HG02885 (cell line): ENCODE measurements at regions not wholly inside any gene's neighbourhood (a gene's known extent, or its start where the extent isn't known, plus 50 kb on each side); places are given as distances from the start of the nearest gene placed in this dataset.
"Not testable (repeated sequence)": the region's sequence is repeated elsewhere in the genome, so short reads cannot be mapped to it uniquely, and the experiment has no call there.

Experiments used
- ATAC-seq: cut with Tn5 transposase; IDR thresholded peaks from one replicate; pipeline ENCODE4 v1.9.1; 2021; ENCODE audit warnings: mild to moderate bottlenecking; ENCODE audit not compliant: unreplicated experiment, poor library complexity

DNA sequence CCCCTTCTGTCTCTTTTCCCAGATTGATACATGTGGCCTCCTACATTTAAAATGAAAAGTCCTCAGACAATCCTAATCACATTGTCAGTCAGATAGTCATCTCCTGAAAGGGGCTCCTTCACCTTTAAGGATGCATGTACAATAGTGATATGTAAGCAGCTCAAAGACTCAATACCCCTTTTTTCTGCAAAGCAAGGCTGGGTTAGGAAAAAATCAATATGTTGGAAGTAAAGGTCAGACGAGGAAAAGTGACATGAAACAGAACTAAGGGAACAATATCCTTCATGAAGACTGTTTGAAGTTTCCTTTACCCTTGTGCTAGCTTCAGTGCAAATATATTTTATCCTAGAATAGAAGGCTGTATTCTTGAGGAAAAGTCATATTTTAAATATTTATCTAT lies 539.3 kb downstream of the NR2F2 start:
- ATAC-seq = no peak

GRCh38 chr15:96870580-96870979 lies 540.1 kb downstream of the NR2F2 start:
- ATAC-seq = no peak

DNA sequence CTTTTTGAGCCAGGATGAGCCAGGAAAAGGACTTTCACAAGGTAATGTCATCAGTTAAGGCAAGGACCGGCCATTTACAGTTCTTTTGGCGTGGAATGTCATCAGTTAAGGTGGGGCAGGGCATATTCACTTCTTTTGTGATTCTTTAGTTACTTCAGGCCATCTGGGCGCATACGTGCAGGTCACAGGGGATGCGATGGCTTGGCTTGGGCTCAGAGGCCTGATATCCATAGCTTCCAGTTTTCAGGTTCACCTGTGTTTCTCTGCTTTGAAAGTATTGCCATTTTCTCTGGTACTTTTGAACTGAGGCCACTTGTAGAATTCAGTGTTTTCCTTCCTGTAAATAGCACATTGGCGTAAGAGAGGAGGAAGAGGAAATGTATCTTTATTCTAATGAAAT lies 546.9 kb downstream of the NR2F2 start:
- ATAC-seq = not testable (repeated sequence)

DNA sequence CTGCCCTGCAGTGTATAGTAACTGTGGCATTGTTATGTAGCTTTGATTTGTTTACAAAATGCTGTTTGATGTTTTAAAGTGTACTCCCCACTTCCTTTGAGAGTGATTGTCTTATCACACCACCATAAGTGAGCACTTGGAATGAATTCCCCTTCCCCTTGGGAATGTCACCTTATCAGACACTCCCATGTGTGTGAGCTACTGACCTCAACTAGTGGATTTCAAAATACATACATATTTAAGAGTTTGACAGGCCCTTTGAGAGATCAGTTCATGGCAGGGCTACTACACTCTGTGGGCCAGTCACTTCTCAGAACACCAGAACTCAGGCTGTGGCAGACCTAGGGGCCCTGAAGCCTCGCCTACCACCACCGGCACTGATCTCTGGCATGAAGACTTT lies 547.6 kb downstream of the NR2F2 start:
- no peak for ATAC-seq

GRCh38 chr15:96882121-96882772 lies 551.7 kb downstream of the NR2F2 start:
- ATAC-seq = no peak

- no peak for ATAC-seq
These were observed 557.2 kb downstream of the NR2F2 start for GRCh38 chr15:96887730-96888129.

GRCh38 chr15:96888764-96889163 lies 558.3 kb downstream of the NR2F2 start:
- ATAC-seq = no peak

GRCh38 chr15:96889734-96890480 lies 559.4 kb downstream of the NR2F2 start:
- no peak for ATAC-seq

DNA sequence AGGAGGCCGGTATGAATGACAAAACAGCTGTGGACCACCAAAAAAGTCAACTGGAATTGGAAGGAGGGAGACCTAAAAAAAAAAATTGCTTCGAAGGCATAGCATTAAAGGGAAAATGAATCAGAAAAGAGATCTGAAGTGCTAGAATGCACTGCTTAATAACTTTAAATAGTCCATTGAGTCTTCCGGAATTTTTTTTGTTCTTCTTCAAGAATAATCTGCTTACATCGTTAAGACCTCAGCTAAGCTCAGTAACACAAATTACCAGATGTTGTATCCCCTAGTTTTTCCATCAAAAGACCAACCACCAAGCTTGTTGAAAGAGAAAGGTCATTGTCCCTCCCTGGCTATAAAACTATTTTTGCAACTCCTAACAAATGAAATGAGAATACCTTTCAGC lies 560.5 kb downstream of the NR2F2 start:
- ATAC-seq = no peak

DNA sequence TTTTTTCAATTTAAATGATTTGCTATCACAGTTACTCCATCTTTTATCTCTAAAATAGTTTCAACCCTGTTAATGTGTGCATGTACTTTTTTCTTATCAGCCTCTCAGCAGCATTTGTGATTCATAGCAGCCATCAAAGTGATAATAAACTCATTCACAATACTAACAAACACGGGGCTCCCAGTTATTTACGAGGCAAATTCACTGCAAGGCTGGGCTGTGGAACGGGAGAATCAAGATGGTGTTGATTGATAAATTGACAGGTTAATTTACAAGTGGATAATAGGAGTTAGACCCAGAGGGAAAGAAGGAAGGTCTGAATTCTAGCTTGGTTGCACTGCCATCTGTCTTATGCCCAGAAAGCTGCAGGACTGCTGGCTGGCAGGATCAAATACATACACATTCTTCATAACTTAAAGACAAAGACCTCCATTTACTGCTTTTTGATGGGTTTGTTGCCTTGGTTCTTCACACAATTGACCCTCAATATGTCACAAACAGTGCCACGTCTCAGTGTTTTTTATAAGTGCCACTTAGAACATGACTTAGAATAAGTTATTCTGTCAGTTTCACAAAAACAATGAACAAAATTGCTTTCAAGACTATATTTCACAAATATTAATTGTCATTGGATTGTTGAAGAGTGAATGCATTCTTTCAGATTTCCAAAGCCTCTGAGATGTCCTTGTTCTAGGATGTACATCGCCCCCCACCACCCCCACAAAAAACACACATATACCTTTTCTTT lies 562.8 kb downstream of the NR2F2 start:
- no peak for ATAC-seq

DNA sequence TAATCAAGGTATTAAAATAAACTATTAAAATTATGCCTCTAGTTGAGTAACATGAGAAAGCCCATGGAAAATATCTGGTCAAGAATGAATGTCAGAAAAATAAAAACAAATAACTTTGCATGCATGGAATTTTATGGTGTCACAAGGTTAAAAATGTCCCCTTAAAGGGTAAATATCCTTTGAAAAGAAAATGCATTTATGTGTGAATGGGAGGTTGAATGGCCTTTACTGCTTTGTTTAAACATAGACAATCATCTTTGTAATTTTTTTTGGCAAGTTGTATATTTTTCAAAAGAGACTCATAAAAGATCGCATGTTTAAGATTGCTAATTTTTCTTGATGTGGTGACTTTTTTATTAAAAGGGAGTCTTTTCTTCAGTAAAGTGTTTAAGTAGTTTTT lies 564.2 kb downstream of the NR2F2 start:
- no peak for ATAC-seq

DNA sequence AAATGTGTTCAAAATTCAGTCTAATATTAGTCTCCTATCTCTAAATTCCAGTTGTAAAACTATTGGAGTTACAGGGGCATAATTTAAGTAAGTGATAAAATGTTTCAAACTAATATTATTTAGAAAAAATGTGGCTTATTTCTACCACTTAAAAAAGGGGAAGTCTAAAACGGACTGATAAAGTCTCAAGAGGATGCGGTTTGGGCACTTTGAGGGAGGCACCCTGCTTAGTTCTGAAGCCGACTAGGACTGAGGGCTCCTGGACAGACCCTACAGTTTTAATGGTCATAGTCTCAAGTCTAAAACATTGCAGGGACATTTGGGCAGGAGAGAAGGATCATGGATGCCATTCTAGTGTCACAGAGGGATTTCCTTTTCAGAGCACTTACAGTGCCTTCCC lies 566.3 kb downstream of the NR2F2 start:
- no peak for ATAC-seq

GRCh38 chr15:96914081-96914480 lies 583.6 kb downstream of the NR2F2 start:
- no peak for ATAC-seq

DNA sequence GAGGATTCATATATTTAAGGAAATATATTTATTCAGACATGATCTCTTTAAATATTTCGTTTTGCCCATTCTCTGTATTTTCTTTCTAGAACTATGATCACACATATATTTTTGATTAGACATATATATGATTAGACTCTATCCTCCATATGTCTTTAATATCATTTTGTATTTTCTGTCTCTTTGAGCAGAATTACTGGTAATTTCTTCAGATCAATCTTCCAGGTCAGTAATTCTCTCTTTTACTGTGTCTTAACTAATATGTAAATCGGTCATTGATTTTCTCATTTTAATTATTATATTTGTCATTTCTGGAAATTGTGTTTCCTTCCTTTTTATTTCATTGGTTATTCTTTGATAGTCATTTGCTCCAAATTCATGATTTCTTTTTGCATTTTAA lies 586.2 kb downstream of the NR2F2 start:
- ATAC-seq = no peak

- no peak for ATAC-seq
These were observed 594.1 kb downstream of the NR2F2 start for GRCh38 chr15:96924570-96924969.

DNA sequence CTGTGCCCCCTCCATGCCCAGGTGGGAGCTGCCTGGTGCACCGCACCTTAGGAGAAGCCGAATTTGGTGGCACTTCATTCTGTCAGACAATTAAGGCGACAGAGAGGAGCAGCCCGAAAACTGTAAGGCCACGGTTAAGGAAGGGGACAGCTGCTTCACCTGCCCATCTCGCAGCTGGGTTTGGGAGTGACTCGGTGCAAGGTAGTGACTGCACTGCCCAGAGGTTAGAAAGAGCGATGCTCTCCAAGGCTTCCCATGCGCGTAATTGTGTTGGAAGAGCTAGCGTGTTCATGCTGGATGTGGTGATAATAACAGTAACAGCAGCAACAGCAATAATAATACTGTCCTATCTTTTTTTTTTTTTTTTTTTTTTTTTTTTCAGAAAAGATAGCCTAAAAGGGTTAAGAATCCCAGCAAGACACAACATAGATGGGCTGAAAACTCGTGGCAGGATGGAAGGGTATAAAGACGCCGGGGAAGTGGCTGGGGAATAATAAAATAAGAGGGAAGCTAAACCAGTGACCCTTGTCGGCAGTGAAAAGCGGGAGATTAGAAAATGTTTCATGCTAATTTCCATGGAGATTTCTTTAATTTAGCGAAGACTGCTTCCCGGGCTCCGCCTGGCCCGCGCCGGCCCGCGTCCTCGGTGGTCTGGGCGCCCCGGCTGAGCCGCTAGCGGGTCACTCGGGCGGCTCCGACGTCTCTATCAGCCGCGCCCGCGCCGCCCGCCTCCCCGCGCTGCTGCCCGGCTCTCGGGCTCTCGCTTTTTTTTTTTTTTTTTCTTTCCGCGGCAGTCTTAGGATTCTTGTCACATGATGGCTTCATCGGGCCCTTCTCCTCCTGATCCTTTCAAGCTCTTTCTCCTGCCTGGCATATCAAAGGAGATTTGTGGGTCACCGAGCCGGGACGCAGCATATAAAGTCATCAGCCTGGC lies 617.1 kb downstream of the NR2F2 start:
- ATAC-seq = no peak

- no peak for ATAC-seq
These were observed 618.5 kb downstream of the NR2F2 start for GRCh38 chr15:96948981-96949380.

DNA sequence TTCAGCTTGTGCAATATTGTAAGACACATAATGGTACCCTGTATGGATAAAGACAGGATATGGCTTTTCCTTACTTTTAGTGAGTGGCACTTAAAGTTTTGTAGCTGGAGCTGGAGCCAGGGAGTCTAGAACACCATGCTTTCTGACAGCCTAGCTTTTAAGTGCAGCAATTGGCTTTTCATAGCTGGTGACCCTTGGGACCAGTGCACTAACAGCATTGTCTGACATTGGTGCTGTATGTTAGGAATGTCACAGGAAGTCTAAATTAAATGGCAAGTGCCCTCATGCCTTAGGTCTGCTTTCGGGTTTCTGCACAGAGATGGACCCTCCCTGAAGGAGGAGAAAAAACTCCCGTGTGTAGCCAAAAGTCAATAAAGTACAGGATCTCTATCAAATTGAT lies 628.2 kb downstream of the NR2F2 start:
- no peak for ATAC-seq

- no peak for ATAC-seq
These were observed 629.0 kb downstream of the NR2F2 start for GRCh38 chr15:96959501-96959900.

DNA sequence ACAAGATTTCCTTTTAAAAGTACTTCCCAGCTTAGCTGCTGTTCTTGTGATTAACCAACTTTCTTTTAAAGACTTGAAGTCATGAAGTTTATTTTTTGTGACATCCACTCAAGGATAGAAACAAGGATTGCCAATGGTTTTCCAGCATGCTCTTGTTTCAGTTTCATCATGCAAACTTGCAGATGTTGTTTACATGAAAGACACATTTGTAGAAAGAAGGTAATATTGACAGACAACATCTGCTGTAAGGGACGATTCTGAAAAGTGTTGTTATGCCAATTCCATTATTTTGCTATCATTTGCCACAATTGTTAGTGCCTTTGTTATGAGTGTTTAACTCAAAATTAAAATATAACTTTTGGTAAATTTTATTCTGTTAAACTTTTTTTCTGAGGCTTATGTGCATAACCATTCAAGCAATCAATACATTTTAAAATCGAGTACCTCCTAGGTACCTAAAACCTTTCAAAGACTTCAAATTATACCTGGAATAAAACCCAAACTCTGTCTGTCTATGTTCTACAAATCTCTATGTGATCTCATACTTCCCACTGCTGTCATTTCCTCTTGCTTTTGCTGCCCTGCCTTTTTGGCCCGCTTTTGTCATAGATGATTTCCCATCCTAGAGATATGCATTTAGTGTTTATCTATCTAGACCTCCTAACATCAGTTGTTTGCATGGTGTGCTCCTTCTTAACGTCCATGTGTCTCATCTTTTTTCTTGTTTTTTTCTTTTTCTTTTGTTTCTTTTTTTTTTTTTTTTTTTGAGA lies 630.4 kb downstream of the NR2F2 start:
- ATAC-seq = no peak
